Esophagus squamous epithelium (tissue), 4 donors: ENCODE measurements at regions not wholly inside any gene's neighbourhood (a gene's known extent, or its start where the extent isn't known, plus 50 kb on each side); places are given as distances from the start of the nearest gene placed in this dataset.

Source experiments
- CTCF ChIP-seq, 6 experiments: fragments of 450-650 bp in 4 of 6; fragments of 200-600 bp in 2 of 6; sonication (generic) in 2 of 6; IDR thresholded peaks; one replicate each; pipeline ENCODE4 v1.5.1; 2016 to 2019; ENCODE audit warnings: antibody characterized with exemption in 6 of 6, mild to moderate bottlenecking in 4 of 6, moderate library complexity in 4 of 6
- POLR2A ChIP-seq, 4 donors: fragments of 450-650 bp; IDR thresholded peaks; one replicate each; pipeline ENCODE4 v1.6.1; 2017; ENCODE audit warnings: antibody characterized with exemption in 4 of 4, mild to moderate bottlenecking in 4 of 4, moderate library complexity in 3 of 4

- TF ChIP-seq CTCF (IDR thresholded peaks at IDR 0.05) (no peak), POLR2A (IDR thresholded peaks at IDR 0.05) (no peak)
These were observed 117.0 kb upstream of the HS3ST1 start for GRCh38 chr4:11545651-11546050.
